ENCODE measurements at regions not wholly inside any gene's neighbourhood (a gene's known extent, or its start where the extent isn't known, plus 50 kb on each side); places are given as distances from the start of the nearest gene placed in this dataset.

DNA sequence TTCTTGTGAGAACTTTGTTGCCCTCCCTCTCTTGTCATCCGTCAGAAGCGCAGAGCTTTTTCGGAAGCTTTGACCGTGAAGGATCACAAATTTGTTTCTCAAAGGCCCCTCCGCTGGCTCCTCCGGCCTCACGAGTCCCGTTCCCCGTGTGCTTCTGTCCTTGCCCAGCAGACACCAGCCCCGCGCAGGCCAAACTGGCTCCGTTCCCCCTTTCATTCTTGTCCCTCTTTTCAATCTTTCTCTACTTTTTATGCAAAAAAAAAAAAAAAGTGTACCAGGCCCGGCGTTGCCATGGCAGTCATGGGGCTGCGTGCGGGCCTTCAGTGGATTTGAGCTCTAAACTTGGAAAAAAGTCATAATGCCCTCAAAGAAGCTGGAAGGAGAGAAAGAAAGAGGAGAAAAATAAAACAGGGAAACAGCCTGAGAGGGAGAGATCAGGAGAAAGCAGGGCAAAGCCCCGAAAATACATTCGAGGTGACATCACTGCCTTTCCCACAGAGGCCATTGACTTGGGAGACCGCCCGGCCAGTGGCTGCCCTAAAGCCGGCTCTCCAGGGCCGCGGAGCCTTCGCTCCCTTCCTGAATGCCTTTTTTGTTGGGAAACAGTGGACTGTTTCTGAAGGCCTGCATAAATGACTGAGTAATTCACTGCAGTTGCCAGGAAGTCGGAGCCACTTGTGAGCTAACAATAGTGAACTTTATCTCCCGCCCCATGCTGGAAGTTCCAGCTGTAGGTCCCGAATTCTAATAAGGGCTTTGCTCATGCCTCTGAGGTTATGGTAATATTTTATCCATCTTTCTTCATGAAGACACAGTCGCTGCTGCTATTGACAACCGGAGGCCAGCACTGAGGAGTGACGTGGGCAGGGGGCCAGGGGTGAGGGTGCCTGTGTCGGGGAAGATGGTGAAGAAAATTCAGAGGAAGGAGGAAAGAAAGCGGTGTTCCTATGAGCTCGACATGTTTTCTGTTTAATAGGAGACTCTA lies 670.9 kb downstream of the QKI start:
- H4K5ac ChIP-seq (ENCODE audit: low read depth, low read length), result no peak overlapping the region
- no peak overlapping the region for H3K14ac ChIP-seq (replicated peaks; ENCODE audit: low read depth, low read length)
- no peaks in the 10 kb centered on the region for H3K4me1 ChIP-seq (ENCODE audit: control insufficient read depth, insufficient read depth, low read length)
- H3K9me1 ChIP-seq (ENCODE audit: insufficient read depth, low read length), result no peaks in the 10 kb centered on the region
- H2AK5ac ChIP-seq (ENCODE audit: low read depth, low read length), result no peak overlapping the region
- H3K23ac ChIP-seq (ENCODE audit: low read depth, low read length), result no peak overlapping the region
- dilution Hi-C loops (cut with HindIII; ENCODE audit: low sequenced_read_pairs, unreplicated experiment) (no loop called here), intact Hi-C loops (cut with micrococcal nuclease) (no loop called here), in situ Hi-C loops (cut with MboI; ENCODE audit: low sequenced_read_pairs) (no loop called here)
- H3K18ac ChIP-seq (ENCODE audit: low read depth, low read length), result no peak overlapping the region
- ChIA-PET CTCF (no interaction called here), POLR2A (ENCODE audit: unreplicated experiment) (no interaction called here)
- no peak overlapping the region for H2BK20ac ChIP-seq (ENCODE audit: low read depth, low read length)
- no peak overlapping the region for H2BK15ac ChIP-seq (ENCODE audit: low read depth, low read length)
- DNase-seq (no peak), ATAC-seq (ENCODE audit: low read depth) (no peak)
- WGBS, 2 experiments (ENCODE audit: extremely low coverage in 2 of 2, insufficient read length in 1 of 2), result 74% methylated on average over 20 of the region's 33 CpGs; no CpG with 5 or more reads in 1 of the 2 experiments
- no peaks in the 10 kb centered on the region for H3K36me3 ChIP-seq (ENCODE audit: control insufficient read depth, insufficient read depth, low read length)
- H3K4me2 ChIP-seq (ENCODE audit: low read depth, low read length), result no peak overlapping the region
- H3K56ac ChIP-seq (ENCODE audit: extremely low read depth, insufficient read depth, low read length), result no peak overlapping the region
- no peak overlapping the region for H4K8ac ChIP-seq (ENCODE audit: low read depth in 2 of 2, low read length in 2 of 2)
- H3K4me3 ChIP-seq (ENCODE audit: insufficient read depth, low read depth, low read length), result no peak overlapping the region
- H3K79me1 ChIP-seq (ENCODE audit: low read depth in 1 of 2, low read length in 2 of 2), result no peaks in the 10 kb centered on the region
- peaks cover 25% of the 10 kb centered on the region for H3K9me3 ChIP-seq (ENCODE audit: control insufficient read depth, insufficient read depth, low read length)
- H3K27me3 ChIP-seq (ENCODE audit: control insufficient read depth, insufficient read depth, low read length), result no peaks in the 10 kb centered on the region
- H4K91ac ChIP-seq (ENCODE audit: insufficient read depth, low read depth, low read length), result no peak overlapping the region
- H2BK5ac ChIP-seq (ENCODE audit: low read depth, low read length, poor library complexity, severe bottlenecking), result no peak overlapping the region
- H2AFZ ChIP-seq (replicated peaks; ENCODE audit: low read length, poor library complexity), result no peak overlapping the region
- no peak overlapping the region for H3K9ac ChIP-seq (ENCODE audit: low read depth, low read length)
- no peak overlapping the region for H2BK120ac ChIP-seq (ENCODE audit: low read depth, low read length)
- H2AK9ac ChIP-seq (replicated peaks; ENCODE audit: low read depth, low read length, poor library complexity), result no peak overlapping the region
- no peak overlapping the region for H3K27ac ChIP-seq (ENCODE audit: insufficient read depth, low read length)
- no TSS peak for BruUV-seq (replicated peaks)
- H4K20me1 ChIP-seq (ENCODE audit: insufficient read depth, low read length), result no peaks in the 10 kb centered on the region
- H3K4ac ChIP-seq (ENCODE audit: low read depth, low read length), result no peak overlapping the region
- TF ChIP-seq BHLHE40 (IDR thresholded peaks at IDR 0.05; ENCODE audit: low read depth, low read length), result no peak
- no peak for TF ChIP-seq MAZ (IDR thresholded peaks at IDR 0.05; ENCODE audit: borderline replicate concordance, low read depth, low read length)
- no peak for TF ChIP-seq POLR2A (IDR thresholded peaks at IDR 0.05; ENCODE audit: low read depth, low read length)
- TF ChIP-seq FOS (IDR thresholded peaks at IDR 0.05; ENCODE audit: low read depth, low read length), result no peak
- no peak for TF ChIP-seq NFE2L2 (IDR thresholded peaks at IDR 0.05; ENCODE audit: low read depth, low read length)
- TF ChIP-seq RAD21 (IDR thresholded peaks at IDR 0.05; ENCODE audit: low read length), result no peak
- no peak for TF ChIP-seq RFX5 (IDR thresholded peaks at IDR 0.05; ENCODE audit: low read depth, low read length)
- TF ChIP-seq SMC3 (IDR thresholded peaks at IDR 0.05; ENCODE audit: low read depth, low read length), result no peak
- TF ChIP-seq, protein P1, sequence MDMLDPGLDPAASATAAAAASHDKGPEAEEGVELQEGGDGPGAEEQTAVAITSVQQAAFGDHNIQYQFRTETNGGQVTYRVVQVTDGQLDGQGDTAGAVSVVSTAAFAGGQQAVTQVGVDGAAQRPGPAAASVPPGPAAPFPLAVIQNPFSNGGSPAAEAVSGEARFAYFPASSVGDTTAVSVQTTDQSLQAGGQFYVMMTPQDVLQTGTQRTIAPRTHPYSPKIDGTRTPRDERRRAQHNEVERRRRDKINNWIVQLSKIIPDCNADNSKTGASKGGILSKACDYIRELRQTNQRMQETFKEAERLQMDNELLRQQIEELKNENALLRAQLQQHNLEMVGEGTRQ (IDR thresholded peaks at IDR 0.05; ENCODE audit: low read depth, low read length), result no peak
- TF ChIP-seq CEBPB (IDR thresholded peaks at IDR 0.05; ENCODE audit: low read depth, low read length), result no peak
- TF ChIP-seq, protein P2, sequence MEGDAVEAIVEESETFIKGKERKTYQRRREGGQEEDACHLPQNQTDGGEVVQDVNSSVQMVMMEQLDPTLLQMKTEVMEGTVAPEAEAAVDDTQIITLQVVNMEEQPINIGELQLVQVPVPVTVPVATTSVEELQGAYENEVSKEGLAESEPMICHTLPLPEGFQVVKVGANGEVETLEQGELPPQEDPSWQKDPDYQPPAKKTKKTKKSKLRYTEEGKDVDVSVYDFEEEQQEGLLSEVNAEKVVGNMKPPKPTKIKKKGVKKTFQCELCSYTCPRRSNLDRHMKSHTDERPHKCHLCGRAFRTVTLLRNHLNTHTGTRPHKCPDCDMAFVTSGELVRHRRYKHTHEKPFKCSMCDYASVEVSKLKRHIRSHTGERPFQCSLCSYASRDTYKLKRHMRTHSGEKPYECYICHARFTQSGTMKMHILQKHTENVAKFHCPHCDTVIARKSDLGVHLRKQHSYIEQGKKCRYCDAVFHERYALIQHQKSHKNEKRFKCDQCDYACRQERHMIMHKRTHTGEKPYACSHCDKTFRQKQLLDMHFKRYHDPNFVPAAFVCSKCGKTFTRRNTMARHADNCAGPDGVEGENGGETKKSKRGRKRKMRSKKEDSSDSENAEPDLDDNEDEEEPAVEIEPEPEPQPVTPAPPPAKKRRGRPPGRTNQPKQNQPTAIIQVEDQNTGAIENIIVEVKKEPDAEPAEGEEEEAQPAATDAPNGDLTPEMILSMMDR (conservative IDR thresholded peaks at IDR 0.05; ENCODE audit: low read depth, low read length), result no peak
- no peak for TF ChIP-seq CHD1 (IDR thresholded peaks at IDR 0.05; ENCODE audit: low read depth, low read length)
- no peak for TF ChIP-seq RCOR1 (IDR thresholded peaks at IDR 0.05; ENCODE audit: insufficient replicate concordance, low read length)
- no peak for TF ChIP-seq MXI1 (IDR thresholded peaks at IDR 0.05; ENCODE audit: borderline replicate concordance, low read depth, low read length)
- TF ChIP-seq, protein P3, sequence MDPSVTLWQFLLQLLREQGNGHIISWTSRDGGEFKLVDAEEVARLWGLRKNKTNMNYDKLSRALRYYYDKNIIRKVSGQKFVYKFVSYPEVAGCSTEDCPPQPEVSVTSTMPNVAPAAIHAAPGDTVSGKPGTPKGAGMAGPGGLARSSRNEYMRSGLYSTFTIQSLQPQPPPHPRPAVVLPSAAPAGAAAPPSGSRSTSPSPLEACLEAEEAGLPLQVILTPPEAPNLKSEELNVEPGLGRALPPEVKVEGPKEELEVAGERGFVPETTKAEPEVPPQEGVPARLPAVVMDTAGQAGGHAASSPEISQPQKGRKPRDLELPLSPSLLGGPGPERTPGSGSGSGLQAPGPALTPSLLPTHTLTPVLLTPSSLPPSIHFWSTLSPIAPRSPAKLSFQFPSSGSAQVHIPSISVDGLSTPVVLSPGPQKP (IDR thresholded peaks at IDR 0.05; ENCODE audit: borderline replicate concordance, low read depth, low read length), result no peak

Data from IMR-90 (cell line).